HS-5 (cell line): ENCODE measurements at regions not wholly inside any gene's neighbourhood (a gene's known extent, or its start where the extent isn't known, plus 50 kb on each side); places are given as distances from the start of the nearest gene placed in this dataset.
"Not testable (repeated sequence)": the region's sequence is repeated elsewhere in the genome, so short reads cannot be mapped to it uniquely, and the experiment has no call there.

ENCODE experiments used
- DNase-seq: peaks from one replicate; pipeline ENCODE4 v3.0.0-alpha.2; 2012; ENCODE audit warnings: low read depth

DNA sequence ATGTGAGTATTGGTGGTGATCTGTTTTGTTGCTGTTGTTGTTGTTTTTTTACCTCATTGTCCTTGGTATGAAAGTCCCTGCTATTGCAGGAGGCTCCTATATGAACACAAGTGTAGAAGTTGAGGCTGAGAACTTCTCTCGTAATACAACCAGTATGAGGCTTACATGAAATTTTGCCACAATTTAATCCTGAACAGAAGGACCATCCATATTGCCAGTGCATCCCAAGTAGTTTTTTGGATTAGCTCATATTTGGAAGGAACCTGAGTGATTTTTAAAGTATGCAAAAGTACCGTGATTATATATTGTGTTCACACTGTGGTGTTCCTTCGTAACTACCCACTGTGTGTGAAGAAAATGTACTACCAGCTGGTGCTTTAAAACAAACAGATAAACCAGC is 2095.5 kb upstream of the WWC1 start:
- DNase-seq: no peak

DNA sequence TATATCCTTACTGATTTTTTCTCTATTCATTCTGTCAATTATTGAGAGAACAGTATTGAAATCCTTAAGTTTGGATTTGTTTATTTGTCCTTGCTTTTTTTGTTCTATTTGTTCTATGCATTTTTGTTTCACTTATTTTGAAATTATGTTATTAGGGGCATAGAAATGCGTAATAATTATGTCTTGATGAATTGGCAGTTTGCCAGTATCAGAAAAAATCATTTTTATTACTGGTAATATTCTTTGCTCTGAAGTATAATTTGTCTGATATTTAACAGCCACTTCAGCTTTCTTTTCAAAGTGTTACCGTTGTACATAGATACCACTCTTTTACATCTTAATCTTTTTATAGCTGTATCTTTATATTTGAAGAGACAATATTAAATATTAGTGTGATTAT is 2090.9 kb upstream of the WWC1 start:
- DNase-seq: no peak

DNA sequence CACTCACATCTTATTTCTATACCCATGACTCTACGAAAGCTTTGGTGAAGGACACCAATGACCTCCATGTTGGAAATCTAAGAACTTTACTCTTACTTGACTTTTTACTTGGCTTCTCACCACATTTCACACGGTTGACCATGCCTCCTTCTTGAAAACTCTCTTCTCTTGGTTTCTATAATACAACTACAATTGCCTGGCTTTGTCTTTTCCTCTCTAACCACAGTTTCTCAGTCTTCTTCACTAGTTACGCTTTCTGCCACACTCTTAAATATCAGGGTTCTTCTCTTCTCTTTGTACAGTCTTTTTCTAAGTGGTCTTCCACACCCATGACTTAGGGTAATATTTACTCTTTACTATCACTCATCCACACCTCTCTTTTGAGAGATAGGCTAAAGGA is 2079.8 kb upstream of the WWC1 start:
- DNase-seq: no peak

DNA sequence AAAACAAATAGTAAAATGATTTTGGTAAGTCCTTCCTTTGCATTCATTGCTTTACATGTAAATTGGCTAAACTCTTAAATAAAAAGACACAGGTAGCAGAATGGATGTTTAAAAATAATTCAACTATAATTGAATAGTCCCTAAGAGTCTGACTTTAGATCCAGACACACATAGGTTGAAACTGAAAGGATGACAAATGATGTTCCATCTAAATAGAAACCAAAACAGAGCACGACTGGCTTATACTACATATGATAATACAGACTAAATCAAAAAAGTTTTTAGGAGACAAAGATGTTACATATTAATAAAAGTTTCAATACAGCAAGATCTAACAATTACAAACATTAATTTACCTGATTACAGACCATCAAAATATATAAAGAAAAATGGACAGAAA is 2055.1 kb upstream of the WWC1 start:
- DNase-seq: no peak

DNA sequence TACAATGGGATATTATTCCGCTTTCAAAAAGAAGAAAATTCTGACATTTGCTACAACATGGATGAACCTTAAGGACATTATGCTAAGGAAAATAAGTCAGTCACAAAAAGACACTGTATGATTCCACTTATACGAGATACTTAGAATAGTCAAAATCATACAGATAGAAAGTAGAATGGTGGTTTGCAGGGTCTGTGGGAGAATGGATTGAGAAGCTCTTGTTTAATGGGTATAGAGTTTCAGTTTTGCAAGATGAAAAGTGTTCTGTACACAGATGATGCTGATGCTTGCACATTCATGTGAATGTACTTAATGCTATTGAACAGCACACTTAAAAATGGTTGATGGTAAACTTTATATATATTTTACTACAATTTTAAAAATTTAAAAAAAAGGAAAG is 2050.7 kb upstream of the WWC1 start:
- no peak for DNase-seq

DNA sequence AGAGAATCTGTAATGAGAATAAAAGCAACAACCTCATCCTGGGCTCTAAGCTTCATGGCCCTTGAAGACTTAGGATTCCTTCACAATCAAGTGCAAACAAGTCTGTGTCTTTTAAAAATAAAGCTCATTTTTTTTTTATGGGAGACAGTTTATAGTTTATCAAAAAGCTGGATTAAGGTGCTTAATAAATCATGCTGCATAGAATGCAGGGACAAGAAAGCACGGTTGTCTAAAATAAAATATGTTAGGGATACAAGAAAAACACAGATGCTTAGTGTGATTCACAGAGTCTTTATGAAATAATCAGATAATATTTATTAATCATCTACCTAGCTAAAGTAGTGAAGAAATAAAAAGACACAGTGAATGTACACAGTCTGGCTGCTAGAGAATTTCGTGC is 2045.9 kb upstream of the WWC1 start:
- no peak for DNase-seq

DNA sequence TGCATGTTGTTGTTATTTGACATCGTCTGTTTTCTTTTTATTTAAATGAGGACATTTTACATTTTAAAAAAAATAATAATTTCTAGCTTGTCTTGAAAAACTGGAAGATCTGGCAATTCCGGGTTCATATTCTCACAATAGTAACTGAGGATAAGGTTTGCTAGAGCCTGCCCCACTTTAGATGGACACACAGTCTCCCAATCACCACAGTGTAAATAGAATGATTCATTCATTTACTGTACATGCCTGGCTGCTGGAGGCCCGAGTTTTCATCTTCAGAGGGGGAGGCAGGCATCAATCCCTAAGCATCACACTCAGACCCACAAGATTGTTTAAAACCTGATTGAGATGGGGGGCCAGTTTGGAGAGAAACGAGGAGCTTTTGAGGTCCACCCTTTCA is 2039.7 kb upstream of the WWC1 start:
- no peak for DNase-seq

DNA sequence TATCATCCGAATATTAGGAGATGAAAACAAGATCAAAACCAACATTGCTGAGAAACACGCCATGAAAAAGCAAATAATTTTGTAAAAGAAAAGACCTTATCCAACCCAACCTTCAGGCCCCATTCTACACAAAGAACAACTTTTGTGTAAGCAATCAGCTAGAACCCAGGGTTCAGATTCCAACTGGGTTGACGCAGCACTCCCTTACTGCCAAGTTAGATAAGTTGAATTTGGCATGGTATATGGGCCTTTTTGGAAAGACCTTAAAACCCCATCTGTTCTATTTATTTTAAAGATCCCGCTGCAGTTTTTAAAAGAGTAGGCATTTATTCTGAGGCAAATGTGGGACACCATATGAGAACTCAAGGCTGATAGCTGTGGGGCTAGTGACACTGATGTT is 2033.8 kb upstream of the WWC1 start:
- DNase-seq: no peak

DNA sequence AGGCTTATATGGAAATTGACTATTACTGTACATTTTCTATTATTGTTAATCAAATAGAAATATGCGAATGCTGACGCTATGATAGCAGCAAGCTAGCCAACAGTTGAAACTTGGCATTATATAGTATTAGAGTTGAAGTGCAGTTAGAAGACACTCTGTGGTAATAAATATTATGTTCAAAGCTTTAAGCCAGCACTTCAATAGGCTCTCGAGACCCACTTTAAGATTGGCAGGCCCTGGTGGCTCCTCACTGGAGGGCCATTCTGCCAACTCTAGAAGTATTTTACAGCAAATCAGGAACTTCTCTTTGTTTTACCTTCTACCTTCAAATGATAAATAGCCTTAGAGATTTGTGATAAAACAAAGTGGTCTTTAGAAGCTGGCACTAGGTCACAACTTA is 2029.0 kb upstream of the WWC1 start:
- DNase-seq: no peak

DNA sequence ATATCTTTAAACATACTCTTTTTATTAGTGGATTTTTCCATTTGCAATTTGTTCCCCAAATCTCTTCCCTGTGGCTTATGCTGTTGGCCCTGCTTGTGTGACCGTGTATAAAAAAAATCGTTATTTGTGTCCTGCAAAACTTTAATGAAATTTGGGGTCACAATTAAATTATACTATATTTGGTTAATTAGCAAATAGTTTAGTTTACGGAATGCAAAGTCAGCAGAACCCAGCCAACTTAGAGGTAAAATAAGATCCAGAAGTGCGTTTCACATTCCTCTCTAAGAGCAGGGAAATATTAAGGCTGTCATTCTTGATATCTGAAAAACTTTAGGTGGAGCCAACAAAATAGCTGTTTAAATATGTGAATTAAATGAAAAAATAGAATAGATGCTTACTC is 2023.5 kb upstream of the WWC1 start:
- DNase-seq: no peak

DNA sequence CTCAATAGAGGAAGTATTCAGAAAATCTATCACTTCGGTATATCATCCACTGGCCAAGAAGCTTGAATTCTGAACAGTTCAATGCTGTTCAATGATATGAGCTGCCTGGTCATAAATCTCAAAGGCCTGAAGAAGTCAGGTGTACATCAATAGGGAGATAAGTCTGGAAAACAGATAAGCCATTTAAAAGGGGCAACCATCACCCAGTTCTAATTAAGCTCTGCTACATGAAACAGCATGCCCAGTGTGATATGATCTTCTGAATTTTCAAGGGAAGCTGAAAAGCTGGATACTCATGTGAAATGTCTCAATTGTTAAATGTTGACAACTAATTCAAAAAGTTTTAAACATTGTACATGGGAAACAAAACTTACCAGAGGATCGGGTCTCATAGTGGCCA is 2020.7 kb upstream of the WWC1 start:
- DNase-seq: no peak

DNA sequence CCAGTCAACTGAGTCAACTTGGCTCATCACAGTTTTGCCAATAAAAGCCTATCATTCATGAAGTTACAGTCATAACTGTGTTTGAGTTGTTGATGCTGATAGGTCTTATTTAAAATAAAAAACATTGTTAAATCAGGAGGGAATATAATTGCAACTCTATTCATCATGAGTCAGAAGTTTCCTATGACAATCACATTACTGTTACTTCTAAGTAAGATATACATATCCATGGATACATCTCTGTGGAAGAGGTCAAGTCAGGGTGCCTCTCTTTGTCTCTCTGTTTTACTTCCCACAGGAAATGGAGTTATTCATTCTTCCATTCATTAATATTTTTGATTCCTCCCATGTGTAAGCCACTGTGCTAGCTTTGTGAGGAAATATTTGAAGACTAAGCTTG is 2015.4 kb upstream of the WWC1 start:
- no peak for DNase-seq

DNA sequence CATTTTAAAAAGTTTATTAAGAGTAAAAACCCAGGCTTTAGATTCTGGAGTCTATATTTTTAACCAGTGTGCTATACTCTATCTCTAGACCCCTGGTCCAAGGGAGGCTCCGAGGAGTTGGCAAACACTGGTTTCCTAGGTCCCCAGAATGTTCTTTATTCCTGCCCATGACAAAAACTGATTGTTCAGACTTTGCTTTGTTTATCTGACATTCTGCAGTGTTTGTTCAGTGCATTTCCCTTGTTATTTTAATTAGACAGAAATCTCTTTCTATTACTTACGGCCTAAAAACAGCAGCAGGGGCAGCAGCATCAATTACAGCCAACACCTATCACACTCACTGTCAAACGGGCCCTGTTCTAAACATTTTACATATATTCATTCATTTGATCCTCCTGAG is 2011.6 kb upstream of the WWC1 start:
- DNase-seq: no peak

DNA sequence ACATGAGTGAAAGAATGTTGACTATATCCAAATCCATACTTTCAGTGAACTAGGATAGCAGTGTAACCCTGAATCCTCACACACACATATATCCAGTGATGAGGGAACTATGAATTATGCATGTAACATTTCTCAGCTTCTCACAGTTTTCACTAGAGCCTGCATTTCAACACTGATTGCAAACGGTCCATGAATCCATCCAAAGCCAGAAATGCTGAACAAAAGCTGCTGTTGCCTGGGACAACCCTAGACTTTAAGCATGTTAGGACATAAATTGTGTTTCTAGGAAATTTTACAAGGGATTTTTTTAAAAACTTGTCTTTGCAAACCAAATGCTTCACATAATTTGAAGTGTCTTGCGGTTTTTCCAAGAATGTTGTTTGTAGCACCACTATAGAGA is 2010.0 kb upstream of the WWC1 start:
- no peak for DNase-seq

DNA sequence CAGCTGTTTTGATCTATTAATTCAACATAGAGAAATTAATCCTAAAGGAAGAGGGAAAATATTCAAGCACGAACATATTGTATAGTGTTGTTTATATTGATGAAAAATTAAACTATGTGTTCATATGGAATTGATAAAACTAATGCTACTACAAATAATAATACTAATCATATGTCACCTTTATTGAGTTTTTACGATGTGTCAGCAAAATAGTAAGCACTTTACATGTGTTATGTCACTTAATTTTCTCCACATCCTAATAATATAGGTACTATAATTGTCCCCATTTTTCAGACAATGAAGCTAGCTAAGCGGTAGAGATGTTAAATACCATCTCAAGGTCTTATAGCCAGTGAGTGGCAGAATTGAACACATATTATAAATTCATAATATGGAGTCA is 2008.5 kb upstream of the WWC1 start:
- DNase-seq: no peak

DNA sequence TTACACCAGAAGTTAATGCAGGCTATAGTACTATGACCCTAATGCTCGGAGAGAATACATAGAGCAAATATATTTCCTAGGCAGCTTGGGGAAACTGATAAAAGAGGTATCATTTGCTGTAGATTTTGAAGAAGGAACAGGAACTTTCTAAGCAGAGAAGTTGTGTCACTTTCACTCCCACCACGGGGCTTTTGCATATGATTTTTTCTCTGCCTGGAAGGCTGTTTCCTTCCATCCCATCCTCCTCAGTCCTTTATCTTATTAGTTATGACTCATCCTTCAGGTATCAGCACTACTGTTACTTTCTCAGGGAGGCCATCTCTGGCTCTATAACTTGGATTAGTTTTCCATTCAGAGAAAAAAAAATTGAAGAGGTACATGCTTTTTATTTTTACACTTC is 2006.1 kb upstream of the WWC1 start:
- DNase-seq: no peak

DNA sequence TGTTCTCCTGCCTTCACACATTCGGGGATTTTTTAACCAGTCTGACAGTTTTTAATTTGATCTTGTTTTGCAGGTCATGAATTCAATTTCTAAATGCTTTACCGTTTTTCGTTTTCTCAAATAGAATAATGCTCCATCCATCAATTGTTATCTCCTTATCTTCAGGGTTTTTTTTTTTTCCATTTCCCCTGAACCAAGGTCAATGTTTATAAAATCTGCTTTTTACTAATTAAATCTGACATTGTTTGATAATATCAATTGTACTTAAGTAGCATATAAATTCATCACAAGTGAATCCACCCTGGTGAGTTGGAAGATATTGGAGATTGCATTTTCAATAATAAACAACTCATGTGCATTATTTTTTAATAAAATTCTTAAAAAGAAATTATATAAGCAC is 2004.6 kb upstream of the WWC1 start:
- no peak for DNase-seq

DNA sequence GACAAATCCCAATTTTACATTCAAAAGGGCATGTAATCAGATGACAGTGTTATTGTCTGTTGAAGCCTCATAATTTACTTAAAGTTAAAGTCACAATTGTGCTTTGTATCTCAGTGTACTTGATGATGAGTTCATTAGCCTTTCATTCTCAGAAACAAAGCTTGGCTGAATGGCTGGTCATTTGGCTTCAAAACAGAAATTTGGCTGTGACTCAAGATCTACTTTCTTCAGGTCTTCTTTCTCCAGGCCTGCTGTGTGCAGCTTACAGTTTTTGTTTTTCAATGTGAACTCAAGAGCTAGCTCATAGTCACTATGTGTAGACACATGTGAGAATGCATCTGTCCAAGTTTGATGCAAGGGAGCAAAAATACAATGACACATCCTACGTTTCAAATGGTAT is 2003.6 kb upstream of the WWC1 start:
- DNase-seq: no peak

DNA sequence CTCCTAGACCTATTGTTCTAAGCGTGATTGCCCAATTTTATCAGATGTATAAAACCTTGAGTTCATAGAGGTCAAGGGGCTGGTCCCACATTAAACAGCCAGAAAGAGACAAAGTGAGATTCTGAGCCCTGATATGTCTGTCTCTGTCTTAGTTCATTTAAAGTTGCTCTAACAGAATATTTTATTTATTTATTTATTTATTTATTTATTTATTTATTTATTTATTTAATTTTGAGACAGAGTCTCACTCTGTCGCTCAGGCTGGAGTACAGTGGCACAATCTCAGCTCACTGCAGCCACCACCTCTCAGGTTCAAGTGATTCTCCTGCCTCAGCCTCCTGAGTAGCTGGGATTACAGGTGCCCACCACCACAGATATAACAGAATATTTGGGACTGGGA is 1999.6 kb upstream of the WWC1 start:
- not testable (repeated sequence) for DNase-seq

DNA sequence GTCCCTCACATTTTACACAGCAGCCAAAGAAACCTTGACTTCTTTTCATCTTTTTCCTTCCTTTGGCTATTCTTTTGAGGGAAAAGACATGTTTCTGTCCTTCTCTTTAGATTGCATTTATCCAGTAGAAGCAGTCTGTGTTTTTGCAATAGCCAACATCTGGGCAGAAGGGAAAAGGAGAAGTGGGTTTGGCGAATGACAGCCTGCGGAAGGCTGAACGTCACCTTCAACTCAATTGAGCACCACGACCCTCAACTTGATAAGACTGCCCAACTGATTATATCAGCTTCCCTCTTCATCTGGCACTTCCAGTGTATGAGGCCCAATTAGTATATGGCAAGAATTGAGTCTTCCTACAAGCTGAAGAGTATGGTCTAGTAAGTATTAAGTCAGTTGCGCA is 1997.6 kb upstream of the WWC1 start:
- no peak for DNase-seq

DNA sequence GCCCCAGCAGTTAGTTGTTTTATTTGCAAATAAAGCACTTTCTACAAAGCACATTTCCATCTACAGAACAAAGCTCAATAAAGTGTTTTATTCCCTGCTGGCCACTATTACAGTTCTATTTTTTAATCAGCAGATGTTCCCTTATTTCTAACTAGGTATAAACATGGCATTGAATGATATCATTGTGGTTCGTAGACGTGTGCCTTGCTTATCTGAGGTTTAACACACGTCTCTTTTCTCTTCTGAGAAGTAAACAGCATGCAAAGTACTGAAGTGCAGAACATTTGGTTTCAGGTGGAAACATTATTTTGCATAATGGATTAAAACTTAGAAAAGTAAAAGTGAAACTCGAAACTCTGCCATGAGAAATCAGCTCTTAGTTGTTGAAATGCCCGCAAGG is 1989.3 kb upstream of the WWC1 start:
- DNase-seq: no peak

DNA sequence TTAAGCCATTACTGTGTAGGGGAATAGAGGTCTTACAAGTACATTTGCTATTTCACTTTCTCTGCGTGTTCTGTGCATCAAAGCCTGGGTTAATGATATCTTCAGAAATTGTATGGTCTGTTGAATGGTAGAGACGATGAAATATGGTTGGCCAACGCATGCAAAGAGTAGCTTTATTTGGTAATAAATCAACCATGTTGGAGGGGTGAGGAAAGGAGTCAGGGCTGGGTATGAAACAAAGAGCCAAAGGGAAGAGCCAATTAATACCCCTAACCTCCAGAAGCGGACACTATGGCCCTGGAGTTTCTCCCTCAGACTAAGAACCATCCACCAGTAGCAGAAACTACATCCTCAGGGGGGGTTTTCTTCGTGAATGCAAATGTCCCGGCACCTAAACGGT is 1974.0 kb upstream of the WWC1 start:
- no peak for DNase-seq

DNA sequence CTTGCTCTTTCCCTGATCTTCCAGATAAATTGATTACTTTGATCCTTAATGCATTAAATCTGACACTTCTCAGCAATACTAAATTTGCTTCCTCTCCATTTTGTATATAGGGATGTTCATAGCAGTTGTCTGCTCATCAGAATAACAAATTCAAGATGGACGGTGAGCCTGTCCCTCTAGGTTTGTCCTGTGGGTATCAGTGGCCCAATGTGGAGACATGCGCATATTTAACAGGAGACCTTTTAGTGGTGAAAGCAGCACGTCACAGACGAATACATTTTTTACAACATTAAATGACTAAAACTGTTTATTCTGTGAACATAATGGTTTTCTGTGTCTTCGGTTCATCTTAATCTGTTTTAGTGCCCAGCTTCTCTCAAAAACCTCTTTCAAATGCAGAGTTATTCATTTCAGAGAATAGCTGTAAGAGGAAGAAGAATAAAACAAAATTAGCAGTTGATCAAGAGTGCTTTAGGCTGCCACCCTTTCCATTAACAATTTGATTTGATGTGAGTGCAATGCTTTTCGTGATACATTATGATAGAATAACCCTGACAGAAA is 1970.4 kb upstream of the WWC1 start:
- DNase-seq: no peak

DNA sequence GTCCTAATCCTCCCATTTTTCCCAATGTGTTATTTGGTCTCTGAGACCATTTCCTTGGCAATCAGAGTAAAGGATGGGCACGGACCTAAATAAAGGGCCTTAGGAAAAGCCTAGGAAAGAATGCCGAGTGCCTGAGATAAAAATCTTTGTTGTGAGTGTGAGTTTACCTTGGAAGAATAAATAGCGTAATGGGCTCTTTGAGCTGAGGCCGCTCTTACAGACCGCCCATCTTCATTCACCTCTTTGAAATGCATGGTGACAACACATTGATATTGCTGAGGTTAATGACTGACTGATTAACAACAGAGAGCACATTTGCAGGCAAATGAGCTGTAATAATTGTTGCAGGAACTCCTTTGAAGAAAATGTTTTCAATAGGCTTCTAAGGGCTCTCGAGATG is 1967.1 kb upstream of the WWC1 start:
- DNase-seq: no peak

DNA sequence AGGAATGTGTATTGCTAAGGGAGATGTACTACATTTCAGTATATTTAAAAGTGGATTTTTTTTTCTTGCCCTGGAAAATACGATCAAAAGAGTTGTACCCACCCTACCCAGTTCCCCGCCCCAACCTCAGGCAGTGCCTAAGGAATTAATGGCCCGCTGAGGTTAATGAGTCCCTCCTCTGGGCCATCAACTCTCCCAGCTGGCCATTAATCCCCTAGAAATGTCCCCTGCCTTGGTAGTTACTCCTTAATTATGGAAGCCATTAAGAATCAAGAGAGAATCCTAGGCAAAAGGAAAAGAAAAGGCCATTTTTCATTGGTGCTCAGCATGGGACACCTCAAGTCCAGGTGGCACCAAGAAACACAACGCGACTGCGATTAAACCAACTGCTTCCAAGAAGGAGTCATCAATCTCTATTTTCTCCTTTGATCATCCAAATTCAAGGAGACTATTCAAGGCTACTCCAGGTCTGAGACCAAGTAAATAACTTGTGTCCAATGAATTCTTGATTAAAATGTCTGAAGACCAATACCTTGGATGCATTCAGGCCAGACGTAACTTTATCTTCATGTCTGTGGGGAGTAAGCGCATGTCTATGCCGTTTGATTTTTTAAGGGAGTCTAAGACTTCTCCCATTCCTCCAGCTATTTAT is 1962.2 kb upstream of the WWC1 start:
- DNase-seq: no peak
